ENCODE measurements at regions not wholly inside any gene's neighbourhood (a gene's known extent, or its start where the extent isn't known, plus 50 kb on each side); places are given as distances from the start of the nearest gene placed in this dataset.

GRCh38 chr10:124184208-124184830, 90.9 kb upstream of the CHST15 start:
- H3K4me3 ChIP-seq (ENCODE audit: low read depth, low read length), result no peak overlapping the region
- H3K9me3 ChIP-seq (ENCODE audit: severe bottlenecking), result no peaks in the 10 kb centered on the region
- TF ChIP-seq CTCF (IDR thresholded peaks at IDR 0.05; ENCODE audit: low read depth, low read length), result no peak
- no peak for DNase-seq
- no peaks in the 10 kb centered on the region for H3K27me3 ChIP-seq (ENCODE audit: insufficient read depth, low read depth, severe bottlenecking)
- H3K36me3 ChIP-seq, result no peaks in the 10 kb centered on the region
- H3K27ac ChIP-seq, result no peak overlapping the region

DNA sequence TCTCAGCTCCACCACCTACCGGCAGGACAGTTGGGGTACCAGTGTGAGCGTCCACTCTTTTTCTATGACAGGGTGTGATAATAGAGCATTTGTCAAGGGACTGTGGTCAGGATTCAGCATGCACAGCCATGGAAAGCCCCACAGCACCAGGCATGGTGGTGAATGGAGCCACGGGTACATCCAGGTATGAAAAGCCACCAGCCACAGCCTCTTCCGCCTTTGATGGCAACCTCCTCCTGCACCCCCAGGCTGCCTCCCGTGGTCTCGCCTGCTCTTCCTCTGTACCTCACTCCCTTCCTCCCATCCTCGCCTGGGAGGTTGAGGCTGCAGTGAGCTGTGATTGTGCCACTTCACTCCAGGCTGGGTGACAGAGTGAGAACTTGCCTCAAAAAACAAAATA, 90.2 kb upstream of the CHST15 start:
- H3K9me3 ChIP-seq (ENCODE audit: severe bottlenecking), result no peaks in the 10 kb centered on the region

DNA sequence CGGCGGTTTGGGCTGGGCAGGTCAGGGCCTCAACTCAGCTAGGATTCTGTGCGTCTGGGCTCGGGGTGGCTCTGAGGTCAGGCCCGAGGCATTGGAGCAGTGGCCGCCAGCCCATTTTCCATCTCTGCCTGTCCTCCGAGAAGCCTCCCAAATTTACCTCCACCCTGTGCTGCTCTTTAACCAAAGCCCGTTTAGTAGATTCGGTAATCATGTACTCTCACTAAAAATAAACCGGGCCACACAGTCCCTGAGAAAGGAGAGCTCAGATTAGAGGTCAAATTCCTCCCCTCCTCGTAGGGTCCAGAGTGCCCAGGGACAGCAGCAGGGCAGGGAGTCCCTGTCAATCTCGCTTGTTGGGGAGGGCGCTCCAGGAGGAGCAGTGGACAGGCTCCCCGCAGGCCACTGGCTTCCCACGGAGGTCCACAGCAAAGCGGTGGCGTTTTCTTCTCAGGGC, 88.7 kb upstream of the CHST15 start:
- TF ChIP-seq CTCF (IDR thresholded peaks at IDR 0.05; ENCODE audit: low read depth, low read length), result no peak
- H3K27ac ChIP-seq, result no peak overlapping the region
- H3K9me3 ChIP-seq (ENCODE audit: severe bottlenecking), result no peaks in the 10 kb centered on the region
- H3K36me3 ChIP-seq, result no peaks in the 10 kb centered on the region
- H3K27me3 ChIP-seq (ENCODE audit: insufficient read depth, low read depth, severe bottlenecking), result no peaks in the 10 kb centered on the region
- no peak overlapping the region for H3K4me3 ChIP-seq (ENCODE audit: low read depth, low read length)
- no peak for DNase-seq

More for the DNA sequence above, 90.2 kb upstream of the CHST15 start:
- Histone ChIP-seq H3K36me3 (no peaks in the 10 kb centered on the region), H3K27ac (no peak overlapping the region), H3K27me3 (ENCODE audit: insufficient read depth, low read depth, severe bottlenecking) (no peaks in the 10 kb centered on the region), H3K4me3 (ENCODE audit: low read depth, low read length) (no peak overlapping the region)
- DNase-seq, result no peak
- TF ChIP-seq CTCF (IDR thresholded peaks at IDR 0.05; ENCODE audit: low read depth, low read length), result no peak

DNA sequence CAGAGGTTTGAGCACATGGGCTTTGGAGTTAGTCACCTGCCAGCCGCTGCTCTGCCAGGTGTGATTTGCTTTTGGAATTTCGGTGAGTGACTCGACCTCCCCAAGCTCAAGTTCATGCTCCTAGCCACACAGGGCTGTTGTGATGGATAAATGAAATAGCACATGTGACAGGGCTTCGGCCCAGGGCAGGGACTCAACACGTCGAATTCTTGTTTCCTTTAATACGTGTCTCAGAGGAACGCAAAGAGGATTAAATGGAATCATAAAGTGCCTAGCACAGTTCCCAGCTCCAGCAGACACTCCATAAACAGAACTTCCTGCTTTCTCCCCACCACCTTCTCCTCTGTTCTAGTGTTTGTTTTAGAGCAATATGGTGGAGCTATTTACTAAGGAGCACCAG, 88.3 kb upstream of the CHST15 start:
- no peak for TF ChIP-seq CTCF (IDR thresholded peaks at IDR 0.05; ENCODE audit: low read depth, low read length)
- no peak overlapping the region for H3K4me3 ChIP-seq (ENCODE audit: low read depth, low read length)
- no peaks in the 10 kb centered on the region for H3K27me3 ChIP-seq (ENCODE audit: insufficient read depth, low read depth, severe bottlenecking)
- H3K27ac ChIP-seq, result no peak overlapping the region
- H3K36me3 ChIP-seq, result no peaks in the 10 kb centered on the region
- no peak for DNase-seq
- H3K9me3 ChIP-seq (ENCODE audit: severe bottlenecking), result no peaks in the 10 kb centered on the region

- no peak for DNase-seq
Observed at GRCh38 chr10:124180947-124181549, 87.7 kb upstream of the CHST15 start.

More at GRCh38 chr10:124180947-124181549, 87.7 kb upstream of the CHST15 start:
- H3K9me3 ChIP-seq (ENCODE audit: severe bottlenecking), result no peaks in the 10 kb centered on the region
- H3K36me3 ChIP-seq, result no peaks in the 10 kb centered on the region
- TF ChIP-seq CTCF (IDR thresholded peaks at IDR 0.05; ENCODE audit: low read depth, low read length), result no peak
- no peak overlapping the region for H3K27ac ChIP-seq
- no peaks in the 10 kb centered on the region for H3K27me3 ChIP-seq (ENCODE audit: insufficient read depth, low read depth, severe bottlenecking)
- no peak overlapping the region for H3K4me3 ChIP-seq (ENCODE audit: low read depth, low read length)
